Neural cell (in vitro differentiated cells): ENCODE measurements at regions not wholly inside any gene's neighbourhood (a gene's known extent, or its start where the extent isn't known, plus 50 kb on each side); places are given as distances from the start of the nearest gene placed in this dataset.

Source experiments
- H2AFZ ChIP-seq: fragments of 200-600, 300-800 bp; sonication (generic), shearing (Covaris generic); 2 replicates; pipeline ENCODE4 v1.6.0; 2014; ENCODE audit warnings: low read depth, mild to moderate bottlenecking, antibody characterized with exemption, low read length, moderate library complexity
- H3F3A ChIP-seq: fragments of 200-600 bp; shearing (Covaris generic); 2 replicates; pipeline ENCODE4 v1.6.1; 2016; ENCODE audit warnings: mild to moderate bottlenecking, moderate library complexity, mixed read lengths, antibody characterized with exemption, low read length; ENCODE audit not compliant: insufficient read depth, poor library complexity, severe bottlenecking
- H3K27ac ChIP-seq: fragments of 200-600, 300-800 bp; sonication (generic), shearing (Covaris generic); 2 replicates; pipeline ENCODE4 v1.5.1; 2014; ENCODE audit warnings: mild to moderate bottlenecking, low read length, moderate library complexity
- H3K27me3 ChIP-seq: fragments of 300-800, 200-600 bp; sonication (generic), shearing (Covaris generic); 2 replicates; pipeline ENCODE4 v1.6.0; 2014; ENCODE audit warnings: mild to moderate bottlenecking, low read depth, low read length, moderate library complexity; ENCODE audit not compliant: insufficient read depth
- H3K36me3 ChIP-seq: fragments of 300-800, 200-600 bp; sonication (generic), shearing (Covaris generic); 2 replicates; pipeline ENCODE4 v1.5.1; 2014; ENCODE audit warnings: mild to moderate bottlenecking, antibody characterized with exemption, low read length, moderate library complexity; ENCODE audit not compliant: insufficient read depth
- H3K4me2 ChIP-seq: fragments of 300-800, 200-600 bp; sonication (generic), shearing (Covaris generic); 2 replicates; pipeline ENCODE4 v1.6.0; 2014; ENCODE audit warnings: mild to moderate bottlenecking, low read length
- H3K4me3 ChIP-seq: fragments of 300-800, 200-600 bp; sonication (generic), shearing (Covaris generic); 2 replicates; pipeline ENCODE4 v1.5.1; 2014; ENCODE audit warnings: mild to moderate bottlenecking, low read length, moderate library complexity
- H3K79me2 ChIP-seq: fragments of 200-600 bp; shearing (Covaris generic); replicated peaks from 2 replicates; pipeline ENCODE4 v1.6.0; 2014; ENCODE audit warnings: mild to moderate bottlenecking, low read length, moderate library complexity; ENCODE audit not compliant: insufficient read depth
- H3K9ac ChIP-seq: fragments of 300-800, 200-600 bp; sonication (generic), shearing (Covaris generic); 2 replicates; pipeline ENCODE4 v1.6.1; 2016; ENCODE audit warnings: mild to moderate bottlenecking, low read length, mixed read lengths
- H3K9me2 ChIP-seq: fragments of 200-600 bp; shearing (Covaris generic); 2 replicates; pipeline ENCODE4 v1.6.1; 2016; ENCODE audit warnings: mild to moderate bottlenecking, low read length, mixed read lengths; ENCODE audit not compliant: insufficient read depth
- H3K9me3 ChIP-seq: fragments of 200-600, 300-800 bp; sonication (generic), shearing (Covaris generic); 2 replicates; pipeline ENCODE4 v1.6.1; 2016; ENCODE audit warnings: mild to moderate bottlenecking, mixed run types, low read length, moderate library complexity, mixed read lengths
- H4K20me1 ChIP-seq: fragments of 200-600 bp; shearing (Covaris generic); 2 replicates; pipeline ENCODE4 v1.6.1; 2016; ENCODE audit warnings: mild to moderate bottlenecking, mixed run types; ENCODE audit not compliant: insufficient read depth
- EP300 ChIP-seq: fragments of 450-650 bp; conservative IDR thresholded peaks from 2 replicates; pipeline ENCODE4 v1.6.1; 2014; ENCODE audit warnings: antibody characterized with exemption, mild to moderate bottlenecking, moderate library complexity; ENCODE audit not compliant: poor library complexity, severe bottlenecking
- EZH2 ChIP-seq: fragments of 200-600, 300-800 bp; shearing (Covaris generic), sonication (generic); IDR thresholded peaks from 2 replicates; pipeline ENCODE4 v1.6.1; 2014; ENCODE audit warnings: antibody characterized with exemption, low read length, borderline replicate concordance, mild to moderate bottlenecking; ENCODE audit not compliant: insufficient read depth, poor library complexity, severe bottlenecking
- MXI1 ChIP-seq: fragments of 450-650 bp; conservative IDR thresholded peaks from 2 replicates; pipeline ENCODE4 v1.6.1; 2014; ENCODE audit warnings: antibody characterized with exemption, mild to moderate bottlenecking; ENCODE audit not compliant: poor library complexity, severe bottlenecking
- POLR2AphosphoS5 ChIP-seq: IDR thresholded peaks from 2 replicates; pipeline ENCODE4 v1.6.1; 2012
- RAD21 ChIP-seq: fragments of 450-650 bp; conservative IDR thresholded peaks from 2 replicates; pipeline ENCODE4 v1.6.1; 2014; ENCODE audit warnings: antibody characterized with exemption, mild to moderate bottlenecking, moderate library complexity
- SMC3 ChIP-seq: fragments of 450-650 bp; conservative IDR thresholded peaks from 2 replicates; pipeline ENCODE4 v1.6.1; 2014; ENCODE audit warnings: antibody characterized with exemption, mild to moderate bottlenecking, moderate library complexity; ENCODE audit not compliant: poor library complexity
- TAF1 ChIP-seq: IDR thresholded peaks from 2 replicates; pipeline ENCODE4 v1.6.1; 2012; ENCODE audit warnings: low read depth
- TF ChIP-seq, protein P1 (sequence below): IDR thresholded peaks from 2 replicates; pipeline ENCODE4 v1.6.1; 2012; ENCODE audit warnings: borderline replicate concordance
- TF ChIP-seq, protein P2 (sequence below): fragments of 450-650 bp; IDR thresholded peaks from 2 replicates; pipeline ENCODE4 v1.5.1; 2014; ENCODE audit warnings: antibody characterized with exemption, mild to moderate bottlenecking, moderate library complexity; ENCODE audit not compliant: poor library complexity, severe bottlenecking

DNA sequence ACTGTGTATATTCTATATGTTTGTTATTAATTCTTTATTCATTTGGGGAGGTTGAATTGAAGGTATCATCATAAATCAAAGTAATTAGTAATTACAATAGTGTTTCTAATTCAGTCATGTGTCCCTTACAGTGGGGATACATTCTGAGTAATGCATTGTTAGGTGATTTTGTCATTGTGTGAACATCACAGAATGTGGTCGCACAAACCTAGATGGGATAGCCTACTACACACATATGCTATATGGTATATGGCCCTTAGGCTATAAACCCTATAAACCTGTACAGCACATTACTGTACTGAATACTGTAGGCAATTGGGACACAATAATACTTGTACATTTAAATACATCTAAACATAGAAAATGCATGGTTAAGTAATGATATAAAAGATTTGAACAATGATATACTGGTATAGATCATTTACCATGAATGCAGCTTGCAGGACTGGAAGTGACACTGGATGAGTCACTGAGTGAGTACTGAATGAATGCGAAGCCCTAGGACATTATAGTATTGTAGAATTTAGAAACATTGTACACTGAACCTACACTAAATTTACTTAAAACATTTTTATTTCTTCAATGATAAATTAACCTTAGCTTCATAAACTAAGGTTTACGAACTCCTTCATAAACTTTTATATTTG is 936.2 kb upstream of the CHORDC1 start:
- H3K9me3 ChIP-seq = no peaks in the 10 kb centered on the region
- no peak overlapping the region for H3K4me2 ChIP-seq
- no peaks in the 10 kb centered on the region for H3K27me3 ChIP-seq
- H3K4me3 ChIP-seq = no peak overlapping the region
- no peak overlapping the region for H3K27ac ChIP-seq
- H3K79me2 ChIP-seq = no peaks in the 10 kb centered on the region
- no peaks in the 10 kb centered on the region for H3K9me2 ChIP-seq
- no peaks in the 10 kb centered on the region for H3F3A ChIP-seq
- H4K20me1 ChIP-seq = no peaks in the 10 kb centered on the region
- TF ChIP-seq RAD21 = no peak
- TF ChIP-seq TAF1 = no peak
- TF ChIP-seq, protein P1, sequence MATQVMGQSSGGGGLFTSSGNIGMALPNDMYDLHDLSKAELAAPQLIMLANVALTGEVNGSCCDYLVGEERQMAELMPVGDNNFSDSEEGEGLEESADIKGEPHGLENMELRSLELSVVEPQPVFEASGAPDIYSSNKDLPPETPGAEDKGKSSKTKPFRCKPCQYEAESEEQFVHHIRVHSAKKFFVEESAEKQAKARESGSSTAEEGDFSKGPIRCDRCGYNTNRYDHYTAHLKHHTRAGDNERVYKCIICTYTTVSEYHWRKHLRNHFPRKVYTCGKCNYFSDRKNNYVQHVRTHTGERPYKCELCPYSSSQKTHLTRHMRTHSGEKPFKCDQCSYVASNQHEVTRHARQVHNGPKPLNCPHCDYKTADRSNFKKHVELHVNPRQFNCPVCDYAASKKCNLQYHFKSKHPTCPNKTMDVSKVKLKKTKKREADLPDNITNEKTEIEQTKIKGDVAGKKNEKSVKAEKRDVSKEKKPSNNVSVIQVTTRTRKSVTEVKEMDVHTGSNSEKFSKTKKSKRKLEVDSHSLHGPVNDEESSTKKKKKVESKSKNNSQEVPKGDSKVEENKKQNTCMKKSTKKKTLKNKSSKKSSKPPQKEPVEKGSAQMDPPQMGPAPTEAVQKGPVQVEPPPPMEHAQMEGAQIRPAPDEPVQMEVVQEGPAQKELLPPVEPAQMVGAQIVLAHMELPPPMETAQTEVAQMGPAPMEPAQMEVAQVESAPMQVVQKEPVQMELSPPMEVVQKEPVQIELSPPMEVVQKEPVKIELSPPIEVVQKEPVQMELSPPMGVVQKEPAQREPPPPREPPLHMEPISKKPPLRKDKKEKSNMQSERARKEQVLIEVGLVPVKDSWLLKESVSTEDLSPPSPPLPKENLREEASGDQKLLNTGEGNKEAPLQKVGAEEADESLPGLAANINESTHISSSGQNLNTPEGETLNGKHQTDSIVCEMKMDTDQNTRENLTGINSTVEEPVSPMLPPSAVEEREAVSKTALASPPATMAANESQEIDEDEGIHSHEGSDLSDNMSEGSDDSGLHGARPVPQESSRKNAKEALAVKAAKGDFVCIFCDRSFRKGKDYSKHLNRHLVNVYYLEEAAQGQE = no peak
- TF ChIP-seq MXI1 = no peak
- no peak for TF ChIP-seq POLR2AphosphoS5
- TF ChIP-seq EP300 = no peak
- TF ChIP-seq SMC3 = no peak
- no peak for TF ChIP-seq EZH2
- TF ChIP-seq, protein P2, sequence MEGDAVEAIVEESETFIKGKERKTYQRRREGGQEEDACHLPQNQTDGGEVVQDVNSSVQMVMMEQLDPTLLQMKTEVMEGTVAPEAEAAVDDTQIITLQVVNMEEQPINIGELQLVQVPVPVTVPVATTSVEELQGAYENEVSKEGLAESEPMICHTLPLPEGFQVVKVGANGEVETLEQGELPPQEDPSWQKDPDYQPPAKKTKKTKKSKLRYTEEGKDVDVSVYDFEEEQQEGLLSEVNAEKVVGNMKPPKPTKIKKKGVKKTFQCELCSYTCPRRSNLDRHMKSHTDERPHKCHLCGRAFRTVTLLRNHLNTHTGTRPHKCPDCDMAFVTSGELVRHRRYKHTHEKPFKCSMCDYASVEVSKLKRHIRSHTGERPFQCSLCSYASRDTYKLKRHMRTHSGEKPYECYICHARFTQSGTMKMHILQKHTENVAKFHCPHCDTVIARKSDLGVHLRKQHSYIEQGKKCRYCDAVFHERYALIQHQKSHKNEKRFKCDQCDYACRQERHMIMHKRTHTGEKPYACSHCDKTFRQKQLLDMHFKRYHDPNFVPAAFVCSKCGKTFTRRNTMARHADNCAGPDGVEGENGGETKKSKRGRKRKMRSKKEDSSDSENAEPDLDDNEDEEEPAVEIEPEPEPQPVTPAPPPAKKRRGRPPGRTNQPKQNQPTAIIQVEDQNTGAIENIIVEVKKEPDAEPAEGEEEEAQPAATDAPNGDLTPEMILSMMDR = no peak
- H3K36me3 ChIP-seq = no peaks in the 10 kb centered on the region
- H3K9ac ChIP-seq = no peak overlapping the region
- H2AFZ ChIP-seq = no peak overlapping the region

DNA sequence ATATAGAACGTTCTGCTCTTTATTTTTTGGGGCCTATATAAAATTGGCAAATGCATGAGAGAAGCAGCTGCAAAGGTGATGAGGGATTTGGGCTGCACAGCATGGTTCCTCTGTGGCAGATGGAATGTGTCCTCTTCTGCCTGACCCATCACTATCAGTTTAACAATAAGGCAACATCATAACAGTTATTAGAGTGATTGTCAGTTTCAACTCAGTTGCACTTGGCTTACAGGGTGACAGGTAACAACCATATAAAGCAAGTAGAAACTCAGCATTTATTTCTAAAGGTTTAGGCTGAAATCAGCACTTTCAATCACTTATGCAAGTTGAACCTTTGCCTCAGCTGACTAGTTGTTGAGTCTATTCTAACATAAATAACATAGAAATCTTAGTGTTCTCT is 935.4 kb upstream of the CHORDC1 start:
- no peaks in the 10 kb centered on the region for H3K79me2 ChIP-seq
- no peak overlapping the region for H3K9ac ChIP-seq
- H3K27me3 ChIP-seq = no peaks in the 10 kb centered on the region
- no peaks in the 10 kb centered on the region for H3K9me2 ChIP-seq
- H2AFZ ChIP-seq = no peak overlapping the region
- no peaks in the 10 kb centered on the region for H3K36me3 ChIP-seq
- no peak overlapping the region for H3K4me3 ChIP-seq
- no peaks in the 10 kb centered on the region for H4K20me1 ChIP-seq
- H3K9me3 ChIP-seq = no peaks in the 10 kb centered on the region
- no peak overlapping the region for H3K4me2 ChIP-seq
- no peaks in the 10 kb centered on the region for H3F3A ChIP-seq
- TF ChIP-seq RAD21 (no peak), EZH2 (no peak), SMC3 (no peak), POLR2AphosphoS5 (peak; percentile 67), MXI1 (no peak), TAF1 (no peak), EP300 (peak; percentile 80)
- TF ChIP-seq, protein P2 = no peak
- TF ChIP-seq, protein P1 = no peak
- H3K27ac ChIP-seq = no peak overlapping the region
